Prostate gland (tissue), 2 donors: ENCODE measurements at regions not wholly inside any gene's neighbourhood (a gene's known extent, or its start where the extent isn't known, plus 50 kb on each side); places are given as distances from the start of the nearest gene placed in this dataset.
"Not testable (repeated sequence)": the region's sequence is repeated elsewhere in the genome, so short reads cannot be mapped to it uniquely, and the experiment has no call there.

Source experiments
- DNase-seq: peaks from one replicate; pipeline ENCODE4 v3.0.0-alpha.2; 2019; ENCODE audit warnings: low spot score
- H3K27ac ChIP-seq, 2 donors: fragments of 200-600 bp; sonication (generic); 2 replicates each; pipeline ENCODE4 v1.5.1; 2017 to 2019
- H3K27me3 ChIP-seq: fragments of 200-600 bp; sonication (generic); replicated peaks from 2 replicates; pipeline ENCODE4 v1.5.1; 2019; ENCODE audit not compliant: insufficient read depth
- H3K36me3 ChIP-seq, 2 donors: fragments of 200-600 bp; sonication (generic); 1 replicate in 1 of 2; 2 replicates in 1 of 2; pipeline versions ENCODE4 v1.5.1 to v1.8.1; 2017 to 2019
- H3K4me1 ChIP-seq: fragments of 200-600 bp; sonication (generic); replicated peaks from 2 replicates; pipeline ENCODE4 v1.5.1; 2019
- H3K4me3 ChIP-seq, 2 donors: fragments of 200-600 bp; sonication (generic); 2 replicates each; pipeline ENCODE4 v1.5.1; 2017 to 2019
- H3K9me3 ChIP-seq: fragments of 200-600 bp; sonication (generic); 2 replicates; pipeline ENCODE4 v1.5.1; 2017
- CTCF ChIP-seq, 4 experiments: fragments of 200-600 bp in 2 of 4; fragments of 450-650 bp in 2 of 4; sonication (generic) in 2 of 4; IDR thresholded peaks; 1 replicate in 3 of 4; 2 replicates in 1 of 4; pipeline ENCODE4 v1.5.1; 2016 to 2019; ENCODE audit warnings: antibody characterized with exemption in 4 of 4, mild to moderate bottlenecking in 2 of 4, moderate library complexity in 2 of 4
- POLR2A ChIP-seq: fragments of 450-650 bp; IDR thresholded peaks from one replicate; pipeline ENCODE4 v1.6.1; 2016; ENCODE audit warnings: antibody characterized with exemption, mild to moderate bottlenecking
- POLR2AphosphoS5 ChIP-seq: sonication (generic); formaldehyde crosslinking; IDR thresholded peaks from one replicate; pipeline ENCODE4 v1.6.1; 2017; ENCODE audit warnings: antibody characterized with exemption
- WGBS: methylation state at CpG from one replicate; pipeline ENCODE4 v1.1.5; 2018; 5-methylcytosine and 5-hydroxymethylcytosine counted together
- intact Hi-C: fragments of 100-400 bp; cut with DNase I; formaldehyde crosslinking; loops from one replicate; pipeline ENCODE4 v1.14.2; 2022

GRCh38 chr2:236998758-236999157, 86.9 kb upstream of the COPS8 start:
- no peaks in the 10 kb centered on the region for H3K36me3 ChIP-seq
- 67% methylated on average over 5 of the region's 5 CpGs for WGBS
- DNase-seq: peak; percentile 10
- intact Hi-C loops: no loop called here
- H3K27ac ChIP-seq: peak overlapping the region in 1 of 2 donors; percentile 42
- no peaks in the 10 kb centered on the region for H3K9me3 ChIP-seq
- H3K4me1 ChIP-seq: peaks cover 13% of the 10 kb centered on the region
- no peaks in the 10 kb centered on the region for H3K27me3 ChIP-seq
- TF ChIP-seq POLR2A: no peak
- no peak for TF ChIP-seq CTCF (IDR thresholded peaks at IDR 0.05)
- no peak for TF ChIP-seq POLR2AphosphoS5
- H3K4me3 ChIP-seq: no peak overlapping the region

- Histone ChIP-seq H3K4me3 (no peak overlapping the region), H3K4me1 (peaks cover 13% of the 10 kb centered on the region), H3K36me3 (no peaks in the 10 kb centered on the region), H3K9me3 (no peaks in the 10 kb centered on the region), H3K27me3 (no peaks in the 10 kb centered on the region), H3K27ac (no peak overlapping the region)
- no peak for DNase-seq
- WGBS: 95% methylated on average over 3 of the region's 3 CpGs
- TF ChIP-seq CTCF (IDR thresholded peaks at IDR 0.05): no peak
- TF ChIP-seq POLR2A: no peak
- TF ChIP-seq POLR2AphosphoS5: no peak
- intact Hi-C loops: no loop called here
Observed at GRCh38 chr2:237000481-237000880, 85.2 kb upstream of the COPS8 start.

- intact Hi-C loops, H3K36me3 ChIP-seq, DNase-seq: not testable (repeated sequence)
Observed at GRCh38 chr2:237005341-237005740, 80.3 kb upstream of the COPS8 start.

GRCh38 chr2:237011206-237011795, 74.4 kb upstream of the COPS8 start:
- Histone ChIP-seq H3K27me3 (no peaks in the 10 kb centered on the region), H3K4me3 (no peak overlapping the region), H3K4me1 (no peaks in the 10 kb centered on the region), H3K36me3 (no peaks in the 10 kb centered on the region), H3K27ac (no peak overlapping the region), H3K9me3 (no peaks in the 10 kb centered on the region)
- 85% methylated on average over 5 of the region's 5 CpGs for WGBS
- TF ChIP-seq POLR2AphosphoS5 (no peak), POLR2A (no peak), CTCF (IDR thresholded peaks at IDR 0.05) (no peak)
- no peak for DNase-seq
- intact Hi-C loops: no loop called here

More at GRCh38 chr2:237005341-237005740, 80.3 kb upstream of the COPS8 start:
- H3K27me3 ChIP-seq, H3K27ac ChIP-seq, H3K4me3 ChIP-seq, H3K4me1 ChIP-seq, H3K9me3 ChIP-seq: not testable (repeated sequence)
- WGBS: 68% methylated on average over 17 of the region's 17 CpGs

- Histone ChIP-seq H3K9me3 (no peaks in the 10 kb centered on the region), H3K27ac (no peak overlapping the region), H3K27me3 (no peaks in the 10 kb centered on the region), H3K36me3 (no peaks in the 10 kb centered on the region), H3K4me3 (no peak overlapping the region), H3K4me1 (no peaks in the 10 kb centered on the region)
- intact Hi-C loops: no loop called here
- no peak for TF ChIP-seq POLR2AphosphoS5
- no peak for TF ChIP-seq POLR2A
- no peak for TF ChIP-seq CTCF (IDR thresholded peaks at IDR 0.05)
- 85% methylated on average over 9 of the region's 9 CpGs for WGBS
- DNase-seq: no peak
Observed at GRCh38 chr2:237012004-237012403, 73.7 kb upstream of the COPS8 start.
